ENCODE measurements at regions not wholly inside any gene's neighbourhood (a gene's known extent, or its start where the extent isn't known, plus 50 kb on each side); places are given as distances from the start of the nearest gene placed in this dataset.

- no peak for TF ChIP-seq CTCF (IDR thresholded peaks at IDR 0.05; ENCODE audit: extremely low read depth, low read depth, low read length)
- no peak for DNase-seq (ENCODE audit: insufficient read length, low spot score, missing footprints)
- peaks cover 22% of the 10 kb centered on the region for H3K27me3 ChIP-seq (ENCODE audit: insufficient read depth, low read length)
Observed at GRCh38 chr21:38556390-38556789, 58.1 kb upstream of the ERG start.

GRCh38 chr21:38561205-38561604, 62.9 kb upstream of the ERG start:
- TF ChIP-seq CTCF (IDR thresholded peaks at IDR 0.05; ENCODE audit: extremely low read depth, low read depth, low read length) = no peak
- Histone ChIP-seq H3K4me2 (ENCODE audit: insufficient read depth, low read length) (no peak overlapping the region), H3K27ac (ENCODE audit: low read depth, low read length) (no peak overlapping the region), H3K79me2 (ENCODE audit: insufficient read depth, low read length) (no peaks in the 10 kb centered on the region), H3K36me3 (ENCODE audit: insufficient read depth, low read length) (no peaks in the 10 kb centered on the region), H4K20me1 (ENCODE audit: insufficient read depth, low read length) (peaks cover 2% of the 10 kb centered on the region), H2AFZ (ENCODE audit: low read length) (no peak overlapping the region), H3K9me3 (ENCODE audit: low read depth, low read length) (no peaks in the 10 kb centered on the region), H3K27me3 (ENCODE audit: insufficient read depth, low read length) (peaks cover 36% of the 10 kb centered on the region), H3K4me3 (ENCODE audit: insufficient read depth, low read length) (no peak overlapping the region), H3K4me1 (ENCODE audit: insufficient read depth, low read length) (no peaks in the 10 kb centered on the region)
- no peak for DNase-seq (ENCODE audit: insufficient read length, low spot score, missing footprints)

More at GRCh38 chr21:38556390-38556789, 58.1 kb upstream of the ERG start:
- H3K4me2 ChIP-seq (ENCODE audit: insufficient read depth, low read length) = no peak overlapping the region
- H3K9me3 ChIP-seq (ENCODE audit: low read depth, low read length) = no peaks in the 10 kb centered on the region
- H3K36me3 ChIP-seq (ENCODE audit: insufficient read depth, low read length) = no peaks in the 10 kb centered on the region
- H3K4me1 ChIP-seq (ENCODE audit: insufficient read depth, low read length) = no peaks in the 10 kb centered on the region
- H2AFZ ChIP-seq (ENCODE audit: low read length) = no peak overlapping the region
- no peak overlapping the region for H3K4me3 ChIP-seq (ENCODE audit: insufficient read depth, low read length)
- no peak overlapping the region for H3K27ac ChIP-seq (ENCODE audit: low read depth, low read length)
- no peaks in the 10 kb centered on the region for H3K79me2 ChIP-seq (ENCODE audit: insufficient read depth, low read length)
- H4K20me1 ChIP-seq (ENCODE audit: insufficient read depth, low read length) = no peaks in the 10 kb centered on the region

GRCh38 chr21:38561613-38562581, 63.6 kb upstream of the ERG start:
- no peak for DNase-seq (ENCODE audit: insufficient read length, low spot score, missing footprints)
- peaks cover 33% of the 10 kb centered on the region for H3K27me3 ChIP-seq (ENCODE audit: insufficient read depth, low read length)

More at GRCh38 chr21:38561613-38562581, 63.6 kb upstream of the ERG start:
- Histone ChIP-seq H2AFZ (ENCODE audit: low read length) (no peak overlapping the region), H3K4me1 (ENCODE audit: insufficient read depth, low read length) (peaks cover under 1% of the 10 kb centered on the region), H3K4me2 (ENCODE audit: insufficient read depth, low read length) (no peak overlapping the region), H3K36me3 (ENCODE audit: insufficient read depth, low read length) (no peaks in the 10 kb centered on the region), H3K27ac (ENCODE audit: low read depth, low read length) (no peak overlapping the region), H3K9me3 (ENCODE audit: low read depth, low read length) (no peaks in the 10 kb centered on the region), H3K4me3 (ENCODE audit: insufficient read depth, low read length) (no peak overlapping the region), H4K20me1 (ENCODE audit: insufficient read depth, low read length) (peaks cover 2% of the 10 kb centered on the region), H3K79me2 (ENCODE audit: insufficient read depth, low read length) (no peaks in the 10 kb centered on the region)
- TF ChIP-seq CTCF (IDR thresholded peaks at IDR 0.05; ENCODE audit: extremely low read depth, low read depth, low read length) = no peak

All from osteoblast (primary cell).